ENCODE measurements at regions not wholly inside any gene's neighbourhood (a gene's known extent, or its start where the extent isn't known, plus 50 kb on each side); places are given as distances from the start of the nearest gene placed in this dataset.

DNA sequence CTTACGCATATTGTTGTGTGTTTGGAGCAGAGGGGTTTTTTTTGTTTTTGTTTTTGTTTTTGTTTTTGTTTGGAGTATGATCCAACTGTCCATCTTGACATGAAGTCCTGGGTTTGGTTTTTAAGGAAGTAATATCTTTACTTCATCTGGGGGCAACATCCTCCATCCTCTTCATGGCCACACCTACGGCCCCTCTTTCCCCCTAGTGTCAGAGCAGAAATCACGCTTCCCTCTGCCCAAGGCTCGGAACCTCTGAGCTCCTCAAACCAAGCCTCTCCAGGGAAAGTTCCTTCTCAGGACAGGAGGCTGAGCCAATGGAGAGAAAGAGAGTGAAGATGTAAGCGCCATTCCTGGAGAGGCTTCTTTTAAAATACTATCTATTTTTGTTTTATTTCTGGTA, 58.6 kb upstream of the PDX1 start:
- no peak overlapping the region for H3K4me3 ChIP-seq
- no peak overlapping the region for H3K27ac ChIP-seq
- no peaks in the 10 kb centered on the region for H3K4me1 ChIP-seq (ENCODE audit: low read depth)
- no peaks in the 10 kb centered on the region for H3K36me3 ChIP-seq
- H3K27me3 ChIP-seq = peaks cover 26% of the 10 kb centered on the region
- H3K9me3 ChIP-seq (ENCODE audit: low read depth) = no peaks in the 10 kb centered on the region
- TF ChIP-seq, protein P1, sequence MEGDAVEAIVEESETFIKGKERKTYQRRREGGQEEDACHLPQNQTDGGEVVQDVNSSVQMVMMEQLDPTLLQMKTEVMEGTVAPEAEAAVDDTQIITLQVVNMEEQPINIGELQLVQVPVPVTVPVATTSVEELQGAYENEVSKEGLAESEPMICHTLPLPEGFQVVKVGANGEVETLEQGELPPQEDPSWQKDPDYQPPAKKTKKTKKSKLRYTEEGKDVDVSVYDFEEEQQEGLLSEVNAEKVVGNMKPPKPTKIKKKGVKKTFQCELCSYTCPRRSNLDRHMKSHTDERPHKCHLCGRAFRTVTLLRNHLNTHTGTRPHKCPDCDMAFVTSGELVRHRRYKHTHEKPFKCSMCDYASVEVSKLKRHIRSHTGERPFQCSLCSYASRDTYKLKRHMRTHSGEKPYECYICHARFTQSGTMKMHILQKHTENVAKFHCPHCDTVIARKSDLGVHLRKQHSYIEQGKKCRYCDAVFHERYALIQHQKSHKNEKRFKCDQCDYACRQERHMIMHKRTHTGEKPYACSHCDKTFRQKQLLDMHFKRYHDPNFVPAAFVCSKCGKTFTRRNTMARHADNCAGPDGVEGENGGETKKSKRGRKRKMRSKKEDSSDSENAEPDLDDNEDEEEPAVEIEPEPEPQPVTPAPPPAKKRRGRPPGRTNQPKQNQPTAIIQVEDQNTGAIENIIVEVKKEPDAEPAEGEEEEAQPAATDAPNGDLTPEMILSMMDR (IDR thresholded peaks at IDR 0.05; ENCODE audit: low read depth, low read length) = no peak
- no peak for DNase-seq (ENCODE audit: low read depth in 1 of 2, low spot score in 1 of 2)

DNA sequence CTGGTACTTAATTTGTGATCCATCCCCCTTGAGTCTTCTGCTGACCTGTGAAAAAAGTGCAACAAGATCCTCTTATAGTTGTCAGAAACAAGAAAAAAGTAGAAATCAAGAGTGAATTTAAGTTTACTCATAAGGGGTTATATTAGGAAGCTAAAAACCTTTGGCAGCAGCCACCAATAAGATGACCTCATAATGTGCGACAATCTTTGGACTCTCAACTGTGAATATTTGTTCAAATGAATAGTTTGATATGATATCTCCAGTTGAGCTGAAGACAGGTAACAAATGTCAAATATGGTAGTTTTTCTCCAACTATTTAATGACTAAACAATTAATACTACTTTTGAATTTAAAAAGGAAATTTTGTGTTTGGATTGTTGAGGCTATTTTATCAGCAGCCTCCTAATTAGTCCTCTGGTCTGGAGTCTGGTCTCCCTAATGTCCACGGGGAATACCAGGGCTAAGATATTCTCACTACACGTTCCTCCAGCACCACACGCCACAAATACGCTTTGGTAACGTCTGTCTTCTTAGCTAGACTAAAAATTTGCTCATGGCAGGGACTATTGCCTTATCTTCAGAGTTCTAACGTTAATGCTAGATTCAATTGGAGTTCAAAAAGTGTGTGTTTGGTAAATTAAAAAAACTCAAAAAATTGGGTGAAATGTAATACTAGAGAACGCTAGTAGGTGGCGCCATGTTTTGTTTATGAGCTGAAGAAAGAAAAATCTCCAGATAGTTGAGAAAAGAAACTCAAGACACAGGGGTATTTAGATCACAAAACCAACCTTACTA, 51.0 kb upstream of the PDX1 start:
- H3K9me3 ChIP-seq (ENCODE audit: low read depth) = no peaks in the 10 kb centered on the region
- H3K27me3 ChIP-seq = peaks cover 31% of the 10 kb centered on the region
- no peaks in the 10 kb centered on the region for H3K36me3 ChIP-seq
- DNase-seq (ENCODE audit: low read depth in 1 of 2, low spot score in 1 of 2) = peak; percentile 6 to 19
- H3K4me1 ChIP-seq (ENCODE audit: low read depth) = no peaks in the 10 kb centered on the region
- H3K4me3 ChIP-seq = no peak overlapping the region
- no peak overlapping the region for H3K27ac ChIP-seq
- TF ChIP-seq, protein P1 (IDR thresholded peaks at IDR 0.05; ENCODE audit: low read depth, low read length) = peak; percentile 58

DNA sequence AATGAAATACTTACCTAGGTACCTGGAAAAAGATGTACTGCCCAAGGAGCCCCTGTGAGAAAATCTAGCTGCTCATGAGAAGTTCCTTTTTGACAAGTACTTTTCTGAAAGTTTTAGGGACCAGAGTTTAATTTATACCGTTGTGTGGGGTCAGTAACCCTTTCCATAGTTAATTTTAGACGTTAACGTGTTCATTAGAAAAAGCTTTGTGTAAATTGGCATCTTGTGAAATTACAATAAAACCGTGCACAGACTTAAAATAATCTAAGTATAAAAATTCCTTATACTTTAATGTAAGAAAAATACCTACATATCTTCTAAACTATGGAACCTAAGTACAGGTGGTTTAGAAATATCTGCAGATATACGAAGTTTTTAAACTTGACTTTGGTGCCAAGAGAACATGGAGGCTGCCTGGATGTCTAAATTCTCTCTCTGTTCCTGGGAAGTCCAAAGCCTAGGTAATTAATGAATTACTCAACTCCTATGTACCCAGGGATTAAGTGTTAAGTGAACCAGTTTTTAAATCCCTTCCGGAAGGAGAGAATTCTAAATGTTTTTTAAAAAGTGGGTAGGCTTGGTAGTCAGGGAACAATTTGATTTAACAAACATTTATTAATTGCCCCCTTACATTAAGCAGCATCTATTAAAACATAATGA, 50.2 kb upstream of the PDX1 start:
- TF ChIP-seq, protein P1 (IDR thresholded peaks at IDR 0.05; ENCODE audit: low read depth, low read length) = no peak
- Histone ChIP-seq H3K4me3 (no peak overlapping the region), H3K36me3 (no peaks in the 10 kb centered on the region), H3K27me3 (peaks cover 27% of the 10 kb centered on the region), H3K4me1 (ENCODE audit: low read depth) (no peaks in the 10 kb centered on the region), H3K9me3 (ENCODE audit: low read depth) (no peaks in the 10 kb centered on the region), H3K27ac (no peak overlapping the region)
- DNase-seq (ENCODE audit: low read depth in 1 of 2, low spot score in 1 of 2) = no peak

All from cardiac muscle cell (in vitro differentiated cells and primary cell).